ENCODE measurements at regions not wholly inside any gene's neighbourhood (a gene's known extent, or its start where the extent isn't known, plus 50 kb on each side); places are given as distances from the start of the nearest gene placed in this dataset.

- H3K36me3 ChIP-seq = no peaks in the 10 kb centered on the region
- H3K27ac ChIP-seq (replicated peaks in 1 of 4) = no peak overlapping the region
- intact Hi-C loops (cut with DNase I) = no loop called here
- 81% methylated on average over 9 of the region's 17 CpGs for WGBS
- peaks cover 0 to 15% (median 13%) of the 10 kb centered on the region in 4 donors for H3K4me1 ChIP-seq
- H3K27me3 ChIP-seq = no peaks in the 10 kb centered on the region
- no peaks in the 10 kb centered on the region for H3K9me3 ChIP-seq
- no peak for DNase-seq (ENCODE audit: extremely low spot score)
- TF ChIP-seq POLR2A (IDR thresholded peaks at IDR 0.05; ENCODE audit: low read depth) (no peak), CTCF (IDR thresholded peaks at IDR 0.05) (no peak)
- H3K4me3 ChIP-seq = no peak overlapping the region
Measured at GRCh38 chr10:131724891-131725580, 175.8 kb upstream of the PPP2R2D start.

GRCh38 chr10:131725581-131726069 lies 175.2 kb upstream of the PPP2R2D start:
- Histone ChIP-seq H3K4me1 (peaks cover 0 to 15% (median 13%) of the 10 kb centered on the region in 4 donors), H3K27me3 (no peaks in the 10 kb centered on the region), H3K9me3 (no peaks in the 10 kb centered on the region), H3K27ac (replicated peaks in 1 of 4) (no peak overlapping the region), H3K4me3 (no peak overlapping the region), H3K36me3 (no peaks in the 10 kb centered on the region)
- WGBS = 86% methylated on average over 17 of the region's 17 CpGs
- TF ChIP-seq EP300 (IDR thresholded peaks at IDR 0.05) (no peak), CTCF (IDR thresholded peaks at IDR 0.05) (no peak), POLR2AphosphoS5 (IDR thresholded peaks at IDR 0.05) (no peak), POLR2A (IDR thresholded peaks at IDR 0.05; ENCODE audit: low read depth) (no peak)
- no peak for DNase-seq (ENCODE audit: extremely low spot score)
- intact Hi-C loops (cut with DNase I) = no loop called here

- no peaks in the 10 kb centered on the region for H3K9me3 ChIP-seq
- no peaks in the 10 kb centered on the region for H3K27me3 ChIP-seq
- intact Hi-C loops (cut with DNase I) = no loop called here
- TF ChIP-seq CTCF (IDR thresholded peaks at IDR 0.05) = no peak
- TF ChIP-seq POLR2AphosphoS5 (IDR thresholded peaks at IDR 0.05) = peak in 1 of 2 donors; percentile 14
- DNase-seq (ENCODE audit: extremely low spot score) = no peak
- H3K4me3 ChIP-seq = peak overlapping the region; percentile 26 to 36 (median 30)
- peaks cover 0 to 15% (median 13%) of the 10 kb centered on the region in 4 donors for H3K4me1 ChIP-seq
- H3K36me3 ChIP-seq = no peaks in the 10 kb centered on the region
- WGBS = 30% methylated on average over 24 of the region's 30 CpGs
- no peak overlapping the region for H3K27ac ChIP-seq (replicated peaks in 1 of 4)
Measured at GRCh38 chr10:131726076-131726880, 174.5 kb upstream of the PPP2R2D start.

- peaks cover 0 to 1% (median under 1%) of the 10 kb centered on the region in 4 donors for H3K9me3 ChIP-seq
- DNase-seq (ENCODE audit: extremely low spot score) = no peak
- intact Hi-C loops (cut with DNase I) = no loop called here
- peaks cover 0 to 15% (median 13%) of the 10 kb centered on the region in 4 donors for H3K4me1 ChIP-seq
- TF ChIP-seq POLR2AphosphoS5 (IDR thresholded peaks at IDR 0.05) (no peak), EP300 (IDR thresholded peaks at IDR 0.05) (no peak)
- 82% methylated on average over 14 of the region's 14 CpGs for WGBS
- no peaks in the 10 kb centered on the region for H3K36me3 ChIP-seq
- H3K27me3 ChIP-seq = no peaks in the 10 kb centered on the region
- H3K27ac ChIP-seq (replicated peaks in 1 of 4) = no peak overlapping the region
- no peak overlapping the region for H3K4me3 ChIP-seq
Measured at GRCh38 chr10:131726967-131727366, 173.8 kb upstream of the PPP2R2D start.

- intact Hi-C loops (cut with DNase I) = no loop called here
- no peak for DNase-seq (ENCODE audit: extremely low spot score)
- Histone ChIP-seq H3K4me1 (peaks cover 0 to 15% (median 13%) of the 10 kb centered on the region in 4 donors), H3K4me3 (no peak overlapping the region), H3K36me3 (no peaks in the 10 kb centered on the region), H3K27me3 (no peaks in the 10 kb centered on the region), H3K27ac (replicated peaks in 1 of 4) (no peak overlapping the region), H3K9me3 (peaks cover 0 to 7% (median 6%) of the 10 kb centered on the region in 4 donors)
- TF ChIP-seq EP300 (IDR thresholded peaks at IDR 0.05) (no peak), CTCF (IDR thresholded peaks at IDR 0.05) (no peak), POLR2AphosphoS5 (IDR thresholded peaks at IDR 0.05) (no peak), POLR2A (IDR thresholded peaks at IDR 0.05; ENCODE audit: low read depth) (no peak)
- 94% methylated on average over 12 of the region's 12 CpGs for WGBS
Measured at GRCh38 chr10:131727560-131727959, 173.2 kb upstream of the PPP2R2D start.
